22Rv1 (cell line): ENCODE measurements at regions not wholly inside any gene's neighbourhood (a gene's known extent, or its start where the extent isn't known, plus 50 kb on each side); places are given as distances from the start of the nearest gene placed in this dataset.

Experiments used
- H3K27ac ChIP-seq: fragments of 450-650 bp; 2 replicates; pipeline ENCODE4 v1.5.1; 2017
- CTCF ChIP-seq: fragments of 450-650 bp; IDR thresholded peaks from 2 replicates; pipeline ENCODE4 v1.5.1; 2017; ENCODE audit warnings: mild to moderate bottlenecking
- ZFX ChIP-seq: fragments of 450-650 bp; IDR thresholded peaks from 2 replicates; pipeline ENCODE4 v1.6.1; 2017; ENCODE audit warnings: antibody characterized with exemption, borderline replicate concordance

- TF ChIP-seq CTCF (no peak), ZFX (no peak)
- no peak overlapping the region for H3K27ac ChIP-seq
These were observed 508.5 kb upstream of the FAT1 start for GRCh38 chr4:187232196-187232595.

DNA sequence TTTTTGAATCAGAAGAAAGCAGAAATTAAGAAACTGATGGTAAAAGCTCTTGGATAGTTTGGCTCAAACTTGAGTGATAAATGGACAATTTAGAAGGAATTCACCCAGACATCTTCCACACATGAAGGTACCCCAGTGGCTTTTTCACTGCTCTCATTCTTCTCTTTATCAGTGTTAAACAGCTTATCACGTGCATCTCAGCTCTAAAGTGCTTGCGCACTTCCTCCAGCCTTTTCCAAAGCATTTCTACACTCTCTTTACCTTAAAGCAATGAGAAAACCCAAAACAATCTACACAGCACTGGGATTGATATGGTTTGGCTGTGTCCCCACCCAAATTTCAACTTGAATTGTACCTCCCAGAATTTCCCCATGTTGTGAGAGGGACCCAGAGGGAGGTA lies 509.1 kb upstream of the FAT1 start:
- H3K27ac ChIP-seq, result no peak overlapping the region
- TF ChIP-seq CTCF (no peak), ZFX (no peak)

DNA sequence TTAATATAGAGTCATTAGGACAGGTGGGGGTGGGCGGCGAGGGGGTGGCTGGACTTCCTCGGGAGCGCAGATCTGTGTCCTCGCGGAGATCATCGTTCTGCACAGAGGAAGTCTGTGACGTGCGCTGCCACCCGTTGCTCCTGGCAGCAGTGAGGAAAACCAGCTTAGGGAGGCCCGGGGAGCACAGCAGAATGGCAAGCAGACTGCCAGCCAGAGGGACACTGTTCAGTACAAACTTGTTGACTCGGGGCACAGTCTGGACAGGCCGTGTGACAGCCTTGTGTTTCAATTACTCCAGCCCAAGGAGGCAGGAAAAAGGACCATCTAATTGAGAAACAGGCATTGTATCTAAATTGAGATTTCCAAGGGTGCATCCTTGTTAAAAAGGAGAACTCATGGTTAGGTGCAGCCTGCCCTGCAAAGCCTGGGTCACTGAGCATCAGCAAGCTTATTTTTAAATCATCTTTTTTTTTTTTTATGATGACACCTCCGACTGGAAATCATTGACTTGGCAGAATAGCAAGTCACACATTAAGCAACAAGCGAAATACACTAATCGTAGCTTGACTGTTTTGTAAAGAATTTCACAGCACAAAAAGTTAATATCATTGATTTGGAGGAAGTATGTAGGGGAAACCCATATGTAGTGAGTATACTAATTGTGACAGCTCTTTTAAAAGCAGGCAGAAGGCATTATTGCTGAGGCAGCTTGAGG lies 512.0 kb upstream of the FAT1 start:
- no peak overlapping the region for H3K27ac ChIP-seq
- TF ChIP-seq CTCF (no peak), ZFX (no peak)

- TF ChIP-seq ZFX (no peak), CTCF (no peak)
- no peak overlapping the region for H3K27ac ChIP-seq
These were observed 512.7 kb upstream of the FAT1 start for GRCh38 chr4:187236209-187236890.

DNA sequence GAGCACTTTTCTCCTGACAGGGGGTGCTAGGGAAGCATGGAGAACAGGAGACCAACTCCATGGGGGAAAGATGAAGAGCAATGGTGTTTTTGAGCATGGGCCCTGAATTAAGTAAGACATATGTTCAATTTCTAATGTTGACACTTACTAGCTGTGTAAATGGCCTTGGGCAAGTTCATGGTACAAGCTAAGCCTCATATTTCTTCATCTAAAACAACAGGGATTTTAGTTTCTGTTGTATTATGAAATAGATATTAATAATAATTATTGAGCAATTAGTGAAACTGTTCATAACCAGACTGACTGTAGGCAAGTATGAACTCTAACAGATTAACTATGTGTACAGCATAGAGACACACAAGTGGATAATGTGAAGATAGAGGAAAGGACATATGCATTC lies 515.0 kb upstream of the FAT1 start:
- TF ChIP-seq ZFX, result no peak
- TF ChIP-seq CTCF, result no peak

GRCh38 chr4:187251896-187252295 lies 528.2 kb upstream of the FAT1 start:
- TF ChIP-seq ZFX (no peak), CTCF (no peak)

More for the DNA sequence above, 515.0 kb upstream of the FAT1 start:
- no peak overlapping the region for H3K27ac ChIP-seq

DNA sequence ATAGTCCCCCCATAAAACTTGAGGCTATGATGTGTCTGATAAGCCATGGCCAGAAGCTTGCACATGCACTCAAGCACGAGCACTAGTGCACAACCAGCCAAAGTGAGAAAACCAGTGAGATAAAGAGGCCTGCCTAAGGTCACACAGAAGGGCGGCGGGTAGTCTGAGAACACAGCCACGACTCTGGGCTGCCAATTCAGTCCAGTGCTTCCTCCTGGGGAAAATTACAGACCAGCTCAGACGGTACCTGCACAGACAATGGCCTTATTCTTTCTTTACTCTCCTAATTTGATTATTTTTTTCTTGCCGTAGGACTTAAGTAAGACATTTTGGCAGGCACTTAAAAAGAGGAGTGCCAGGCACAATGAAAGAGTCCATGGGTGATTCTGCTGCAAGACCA lies 533.2 kb upstream of the FAT1 start:
- no peak overlapping the region for H3K27ac ChIP-seq
- TF ChIP-seq ZFX (no peak), CTCF (no peak)

More at GRCh38 chr4:187251896-187252295, 528.2 kb upstream of the FAT1 start:
- H3K27ac ChIP-seq, result no peak overlapping the region
